ENCODE measurements at regions not wholly inside any gene's neighbourhood (a gene's known extent, or its start where the extent isn't known, plus 50 kb on each side); places are given as distances from the start of the nearest gene placed in this dataset.

- TF ChIP-seq CHD7 (IDR thresholded peaks at IDR 0.05; ENCODE audit: insufficient replicate concordance, low read length), result no peak
- no peak for TF ChIP-seq SRF (IDR thresholded peaks at IDR 0.05; ENCODE audit: low read depth, low read length)
- no peak for TF ChIP-seq PHF8 (conservative IDR thresholded peaks at IDR 0.05; ENCODE audit: low read depth, low read length)
- TF ChIP-seq SAP30 (IDR thresholded peaks at IDR 0.05; ENCODE audit: insufficient read depth, insufficient replicate concordance, low read length), result no peak
- TF ChIP-seq GTF2F1 (IDR thresholded peaks at IDR 0.05; ENCODE audit: borderline replicate concordance, low read depth, low read length), result no peak
- TF ChIP-seq BACH1 (IDR thresholded peaks at IDR 0.05; ENCODE audit: low read length), result no peak
- no peak for TF ChIP-seq POU5F1 (IDR thresholded peaks at IDR 0.05; ENCODE audit: low read depth, low read length)
- no peak for TF ChIP-seq ATF3 (IDR thresholded peaks at IDR 0.05; ENCODE audit: insufficient read depth, low read depth, low read length)
- TF ChIP-seq MAFK (IDR thresholded peaks at IDR 0.05; ENCODE audit: low read depth, low read length), result no peak
- TF ChIP-seq JUND (IDR thresholded peaks at IDR 0.05; ENCODE audit: low read length), result no peak
- TF ChIP-seq USF2 (IDR thresholded peaks at IDR 0.05; ENCODE audit: low read length), result no peak
Measured at GRCh38 chr17:73723317-73723716, 79.1 kb upstream of the SDK2 start (continued).
